ENCODE measurements at regions not wholly inside any gene's neighbourhood (a gene's known extent, or its start where the extent isn't known, plus 50 kb on each side); places are given as distances from the start of the nearest gene placed in this dataset.

DNA sequence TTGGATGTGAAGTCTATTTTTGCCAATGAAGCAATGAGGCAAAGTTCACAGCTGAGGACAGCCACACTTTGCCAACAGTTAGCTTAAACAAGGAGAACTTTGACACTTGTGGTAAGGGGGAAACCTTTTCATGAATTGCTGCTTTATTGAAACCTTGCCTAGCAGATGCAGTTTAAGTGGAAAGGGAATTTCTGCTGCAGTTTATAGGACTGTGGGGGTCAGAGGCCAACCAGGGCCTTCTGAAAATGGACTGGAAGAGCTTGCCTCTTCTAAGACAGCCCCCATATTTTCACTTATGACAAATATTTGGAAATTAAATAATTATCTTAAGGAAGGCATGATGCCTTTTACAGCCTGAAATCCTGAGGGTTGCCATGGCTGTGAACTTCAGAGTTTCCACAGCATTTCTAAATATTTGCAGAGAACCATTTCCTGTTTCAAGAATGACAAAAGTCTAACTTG lies 550.3 kb downstream of the RAB28 start (continued):
- TF ChIP-seq JARID2 (CRISPR knock-in tag; IDR thresholded peaks at IDR 0.05; ENCODE audit: insufficient replicate concordance) (no peak), ZNF44 (CRISPR knock-in tag; IDR thresholded peaks at IDR 0.05) (no peak), ZNF12 (CRISPR knock-in tag; IDR thresholded peaks at IDR 0.05) (peak; percentile 68; the same call in 1 of the 2 replicates), BRD4 (CRISPR knock-in tag; IDR thresholded peaks at IDR 0.05) (no peak), NPAS2 (CRISPR knock-in tag; IDR thresholded peaks at IDR 0.05; ENCODE audit: borderline replicate concordance) (no peak), ONECUT2 (CRISPR knock-in tag; IDR thresholded peaks at IDR 0.05) (peak; percentile 24; the same call in 1 of the 2 replicates), STAG1 (CRISPR knock-in tag; IDR thresholded peaks at IDR 0.05) (peak; percentile 35), GPN1 (CRISPR knock-in tag; IDR thresholded peaks at IDR 0.05; ENCODE audit: borderline replicate concordance) (no peak), ZBTB7B (CRISPR knock-in tag; IDR thresholded peaks at IDR 0.05) (peak; percentile 77; the same call in 1 of the 2 replicates), KLF11 (CRISPR knock-in tag; IDR thresholded peaks at IDR 0.05) (no peak), SP1 (IDR thresholded peaks at IDR 0.05) (no peak), SP1 (CRISPR knock-in tag; IDR thresholded peaks at IDR 0.05) (no peak), SRSF9 (IDR thresholded peaks at IDR 0.05; ENCODE audit: borderline replicate concordance, insufficient read depth, low read depth, low read length, poor library complexity, severe bottlenecking) (no peak), ZNF7 (CRISPR knock-in tag; IDR thresholded peaks at IDR 0.05) (no peak), PRMT3 (CRISPR knock-in tag; IDR thresholded peaks at IDR 0.05; ENCODE audit: borderline replicate concordance, low read depth) (no peak), CENPT (CRISPR knock-in tag; IDR thresholded peaks at IDR 0.05; ENCODE audit: low read depth) (no peak)
- TF ChIP-seq, protein P1, sequence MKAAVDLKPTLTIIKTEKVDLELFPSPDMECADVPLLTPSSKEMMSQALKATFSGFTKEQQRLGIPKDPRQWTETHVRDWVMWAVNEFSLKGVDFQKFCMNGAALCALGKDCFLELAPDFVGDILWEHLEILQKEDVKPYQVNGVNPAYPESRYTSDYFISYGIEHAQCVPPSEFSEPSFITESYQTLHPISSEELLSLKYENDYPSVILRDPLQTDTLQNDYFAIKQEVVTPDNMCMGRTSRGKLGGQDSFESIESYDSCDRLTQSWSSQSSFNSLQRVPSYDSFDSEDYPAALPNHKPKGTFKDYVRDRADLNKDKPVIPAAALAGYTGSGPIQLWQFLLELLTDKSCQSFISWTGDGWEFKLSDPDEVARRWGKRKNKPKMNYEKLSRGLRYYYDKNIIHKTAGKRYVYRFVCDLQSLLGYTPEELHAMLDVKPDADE (CRISPR knock-in tag; IDR thresholded peaks at IDR 0.05) = no peak
- TF ChIP-seq, protein P2, sequence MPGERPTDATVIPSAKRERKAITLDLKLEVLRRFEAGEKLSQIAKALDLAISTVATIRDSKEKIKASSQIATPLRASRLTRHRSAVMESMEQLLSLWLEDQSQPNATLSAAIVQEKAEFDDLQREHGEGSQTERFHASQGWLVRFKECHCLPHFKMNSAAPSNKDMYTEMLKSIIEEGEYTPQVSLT (CRISPR knock-in tag; IDR thresholded peaks at IDR 0.05; ENCODE audit: borderline replicate concordance, low read depth) = no peak
- TF ChIP-seq, protein P3, sequence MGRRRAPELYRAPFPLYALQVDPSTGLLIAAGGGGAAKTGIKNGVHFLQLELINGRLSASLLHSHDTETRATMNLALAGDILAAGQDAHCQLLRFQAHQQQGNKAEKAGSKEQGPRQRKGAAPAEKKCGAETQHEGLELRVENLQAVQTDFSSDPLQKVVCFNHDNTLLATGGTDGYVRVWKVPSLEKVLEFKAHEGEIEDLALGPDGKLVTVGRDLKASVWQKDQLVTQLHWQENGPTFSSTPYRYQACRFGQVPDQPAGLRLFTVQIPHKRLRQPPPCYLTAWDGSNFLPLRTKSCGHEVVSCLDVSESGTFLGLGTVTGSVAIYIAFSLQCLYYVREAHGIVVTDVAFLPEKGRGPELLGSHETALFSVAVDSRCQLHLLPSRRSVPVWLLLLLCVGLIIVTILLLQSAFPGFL (CRISPR knock-in tag; IDR thresholded peaks at IDR 0.05) = no peak
- TF ChIP-seq, protein P4, sequence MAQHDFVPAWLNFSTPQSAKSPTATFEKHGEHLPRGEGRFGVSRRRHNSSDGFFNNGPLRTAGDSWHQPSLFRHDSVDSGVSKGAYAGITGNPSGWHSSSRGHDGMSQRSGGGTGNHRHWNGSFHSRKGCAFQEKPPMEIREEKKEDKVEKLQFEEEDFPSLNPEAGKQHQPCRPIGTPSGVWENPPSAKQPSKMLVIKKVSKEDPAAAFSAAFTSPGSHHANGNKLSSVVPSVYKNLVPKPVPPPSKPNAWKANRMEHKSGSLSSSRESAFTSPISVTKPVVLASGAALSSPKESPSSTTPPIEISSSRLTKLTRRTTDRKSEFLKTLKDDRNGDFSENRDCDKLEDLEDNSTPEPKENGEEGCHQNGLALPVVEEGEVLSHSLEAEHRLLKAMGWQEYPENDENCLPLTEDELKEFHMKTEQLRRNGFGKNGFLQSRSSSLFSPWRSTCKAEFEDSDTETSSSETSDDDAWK (CRISPR knock-in tag; IDR thresholded peaks at IDR 0.05) = no peak
- TF ChIP-seq, protein P5, sequence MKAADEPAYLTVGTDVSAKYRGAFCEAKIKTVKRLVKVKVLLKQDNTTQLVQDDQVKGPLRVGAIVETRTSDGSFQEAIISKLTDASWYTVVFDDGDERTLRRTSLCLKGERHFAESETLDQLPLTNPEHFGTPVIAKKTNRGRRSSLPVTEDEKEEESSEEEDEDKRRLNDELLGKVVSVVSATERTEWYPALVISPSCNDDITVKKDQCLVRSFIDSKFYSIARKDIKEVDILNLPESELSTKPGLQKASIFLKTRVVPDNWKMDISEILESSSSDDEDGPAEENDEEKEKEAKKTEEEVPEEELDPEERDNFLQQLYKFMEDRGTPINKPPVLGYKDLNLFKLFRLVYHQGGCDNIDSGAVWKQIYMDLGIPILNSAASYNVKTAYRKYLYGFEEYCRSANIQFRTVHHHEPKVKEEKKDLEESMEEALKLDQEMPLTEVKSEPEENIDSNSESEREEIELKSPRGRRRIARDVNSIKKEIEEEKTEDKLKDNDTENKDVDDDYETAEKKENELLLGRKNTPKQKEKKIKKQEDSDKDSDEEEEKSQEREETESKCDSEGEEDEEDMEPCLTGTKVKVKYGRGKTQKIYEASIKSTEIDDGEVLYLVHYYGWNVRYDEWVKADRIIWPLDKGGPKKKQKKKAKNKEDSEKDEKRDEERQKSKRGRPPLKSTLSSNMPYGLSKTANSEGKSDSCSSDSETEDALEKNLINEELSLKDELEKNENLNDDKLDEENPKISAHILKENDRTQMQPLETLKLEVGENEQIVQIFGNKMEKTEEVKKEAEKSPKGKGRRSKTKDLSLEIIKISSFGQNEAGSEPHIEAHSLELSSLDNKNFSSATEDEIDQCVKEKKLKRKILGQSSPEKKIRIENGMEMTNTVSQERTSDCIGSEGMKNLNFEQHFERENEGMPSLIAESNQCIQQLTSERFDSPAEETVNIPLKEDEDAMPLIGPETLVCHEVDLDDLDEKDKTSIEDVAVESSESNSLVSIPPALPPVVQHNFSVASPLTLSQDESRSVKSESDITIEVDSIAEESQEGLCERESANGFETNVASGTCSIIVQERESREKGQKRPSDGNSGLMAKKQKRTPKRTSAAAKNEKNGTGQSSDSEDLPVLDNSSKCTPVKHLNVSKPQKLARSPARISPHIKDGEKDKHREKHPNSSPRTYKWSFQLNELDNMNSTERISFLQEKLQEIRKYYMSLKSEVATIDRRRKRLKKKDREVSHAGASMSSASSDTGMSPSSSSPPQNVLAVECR (CRISPR knock-in tag; IDR thresholded peaks at IDR 0.05; ENCODE audit: borderline replicate concordance) = peak; percentile 34; the same call in 1 of the 2 replicates
- TF ChIP-seq, protein P6, sequence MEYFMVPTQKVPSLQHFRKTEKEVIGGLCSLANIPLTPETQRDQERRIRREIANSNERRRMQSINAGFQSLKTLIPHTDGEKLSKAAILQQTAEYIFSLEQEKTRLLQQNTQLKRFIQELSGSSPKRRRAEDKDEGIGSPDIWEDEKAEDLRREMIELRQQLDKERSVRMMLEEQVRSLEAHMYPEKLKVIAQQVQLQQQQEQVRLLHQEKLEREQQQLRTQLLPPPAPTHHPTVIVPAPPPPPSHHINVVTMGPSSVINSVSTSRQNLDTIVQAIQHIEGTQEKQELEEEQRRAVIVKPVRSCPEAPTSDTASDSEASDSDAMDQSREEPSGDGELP (IDR thresholded peaks at IDR 0.05; ENCODE audit: borderline replicate concordance, low read depth) = peak; percentile 93

All from HepG2 (cell line).